Retinal pigment epithelial cell (primary cell): ENCODE measurements at regions not wholly inside any gene's neighbourhood (a gene's known extent, or its start where the extent isn't known, plus 50 kb on each side); places are given as distances from the start of the nearest gene placed in this dataset.

Source experiments
- DNase-seq: peaks from one replicate; pipeline ENCODE4 v3.0.0-alpha.2; 2010; ENCODE audit warnings: low read depth
- H3K4me3 ChIP-seq: 2 replicates; pipeline ENCODE4 v1.5.1; 2011; ENCODE audit warnings: mild to moderate bottlenecking, low read length, control low read depth, moderate library complexity
- CTCF ChIP-seq: conservative IDR thresholded peaks from 2 replicates; pipeline ENCODE4 v1.5.1; 2011; ENCODE audit warnings: low read depth, low read length, control low read depth, inconsistent platforms

- H3K4me3 ChIP-seq, result no peak overlapping the region
- TF ChIP-seq CTCF, result no peak
- DNase-seq, result no peak
Observed at GRCh38 chr6:154578004-154578559, 67.6 kb upstream of the CNKSR3 start.

- DNase-seq, result no peak
- no peak for TF ChIP-seq CTCF
- no peak overlapping the region for H3K4me3 ChIP-seq
Observed at GRCh38 chr6:154579046-154579445, 68.6 kb upstream of the CNKSR3 start.

GRCh38 chr6:154579485-154579884 is 69.0 kb upstream of the CNKSR3 start:
- DNase-seq, result no peak
- H3K4me3 ChIP-seq, result no peak overlapping the region
- TF ChIP-seq CTCF, result no peak

- TF ChIP-seq CTCF, result no peak
- DNase-seq, result no peak
- H3K4me3 ChIP-seq, result no peak overlapping the region
Observed at GRCh38 chr6:154580397-154581135, 70.1 kb upstream of the CNKSR3 start.

- TF ChIP-seq CTCF, result no peak
- DNase-seq, result no peak
Observed at GRCh38 chr6:154582696-154583095, 72.2 kb upstream of the CNKSR3 start.

GRCh38 chr6:154583546-154584188 is 73.2 kb upstream of the CNKSR3 start:
- no peak for TF ChIP-seq CTCF
- H3K4me3 ChIP-seq, result no peak overlapping the region
- no peak for DNase-seq

More at GRCh38 chr6:154582696-154583095, 72.2 kb upstream of the CNKSR3 start:
- H3K4me3 ChIP-seq, result no peak overlapping the region
